Nucleus accumbens (tissue), 56 donors: ENCODE measurements at regions not wholly inside any gene's neighbourhood (a gene's known extent, or its start where the extent isn't known, plus 50 kb on each side); places are given as distances from the start of the nearest gene placed in this dataset.
"Not testable (repeated sequence)": the region's sequence is repeated elsewhere in the genome, so short reads cannot be mapped to it uniquely, and the experiment has no call there.

Source experiments
- DNase-seq, 56 donors: peaks; one replicate each; lab custom pipeline; 2025; lab: John Stamatoyannopoulos, UW

DNA sequence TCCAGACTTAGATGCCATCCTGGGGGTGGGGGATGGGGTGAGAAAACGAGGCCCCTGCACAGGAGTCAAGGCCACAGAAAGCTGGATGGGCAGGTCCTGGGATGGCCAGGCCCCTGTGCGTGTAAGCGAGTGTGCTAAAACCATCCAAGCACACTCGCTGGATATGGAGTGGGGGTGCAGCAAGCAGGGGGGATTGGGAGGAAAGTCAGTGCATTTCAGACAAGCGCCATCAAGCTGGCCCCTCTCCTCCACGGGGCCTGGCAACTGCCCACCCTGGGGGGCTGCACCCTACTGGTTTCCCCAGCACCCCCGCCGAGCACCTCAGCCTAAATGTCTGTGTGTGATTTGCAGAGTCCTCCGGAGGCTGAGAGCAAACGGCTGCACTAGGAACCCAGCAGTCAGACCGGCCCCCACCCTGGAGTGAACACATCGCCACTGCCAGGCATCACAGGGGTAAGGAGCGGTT is 106.6 kb upstream of the ZNF469 start:
- DNase-seq = not testable (repeated sequence)

DNA sequence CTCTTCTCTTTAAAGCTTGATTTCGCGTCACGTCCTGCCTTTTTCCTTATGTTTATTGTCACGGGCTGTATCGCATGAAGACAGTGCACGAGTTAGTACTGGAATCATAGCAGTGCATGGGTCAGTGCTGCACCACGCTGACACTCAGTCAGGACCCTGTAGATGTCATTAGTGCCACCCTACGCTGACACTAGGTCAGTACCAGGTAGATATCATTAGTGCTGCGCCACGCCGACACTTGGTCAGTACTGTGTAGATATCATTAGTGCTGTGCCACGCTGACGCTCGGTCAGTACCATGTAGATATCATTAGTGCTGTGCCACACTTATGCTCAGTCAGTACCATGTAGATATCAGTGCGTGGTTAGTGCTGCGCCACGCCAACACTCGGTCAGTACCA is 106.2 kb upstream of the ZNF469 start:
- DNase-seq = no peak

DNA sequence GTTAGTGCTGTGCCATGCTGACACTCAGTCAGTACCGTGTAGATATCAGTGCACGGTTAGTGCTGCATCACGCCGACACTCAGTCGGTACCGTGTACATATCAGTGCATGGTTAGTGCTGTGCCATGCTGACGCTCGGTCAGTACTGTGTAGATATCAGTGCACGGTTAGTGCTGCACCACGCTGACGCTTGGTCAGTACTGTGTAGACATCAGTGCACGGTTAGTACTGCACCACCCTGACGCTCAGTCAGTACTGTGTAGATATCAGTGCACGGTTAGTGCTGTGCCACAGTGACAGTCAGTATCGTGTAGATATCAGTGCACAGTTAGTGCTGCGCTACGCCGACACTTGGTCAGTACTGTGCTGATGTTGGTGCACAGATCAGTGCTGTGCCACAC is 102.8 kb upstream of the ZNF469 start:
- no peak for DNase-seq

DNA sequence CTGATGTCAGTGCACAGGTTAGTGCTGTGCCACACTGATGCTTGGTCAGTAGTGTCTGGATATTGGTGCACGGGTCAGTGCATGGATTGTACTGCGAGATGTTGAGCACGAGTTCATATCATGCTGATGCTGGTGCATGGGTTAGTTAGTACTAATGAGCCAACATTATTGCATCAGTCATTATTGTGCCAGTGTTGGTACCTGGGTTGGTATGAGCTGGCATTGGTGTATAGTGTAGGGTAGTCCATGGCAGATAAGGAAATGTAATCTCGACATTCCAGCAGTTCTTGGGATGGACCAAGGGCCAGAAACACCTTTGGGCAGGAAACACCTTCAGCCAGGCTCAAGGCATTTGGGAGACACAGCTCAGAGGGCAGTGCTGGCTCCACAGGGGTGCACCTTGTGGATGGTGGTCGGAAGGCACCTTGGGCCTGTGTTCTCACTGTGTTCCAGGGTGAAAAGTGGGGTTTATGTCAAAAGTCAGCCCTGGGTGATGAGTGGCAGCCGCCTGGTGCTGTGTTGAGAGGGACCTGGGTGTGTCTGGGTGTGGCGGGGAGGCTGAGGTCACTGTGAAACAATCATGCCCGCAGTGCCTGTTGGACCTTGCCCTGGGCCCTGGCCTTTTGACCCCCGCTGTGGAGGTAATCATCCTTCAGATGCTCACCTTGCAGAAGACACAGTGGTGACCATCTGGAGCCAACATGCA is 100.7 kb upstream of the ZNF469 start:
- no peak for DNase-seq

DNA sequence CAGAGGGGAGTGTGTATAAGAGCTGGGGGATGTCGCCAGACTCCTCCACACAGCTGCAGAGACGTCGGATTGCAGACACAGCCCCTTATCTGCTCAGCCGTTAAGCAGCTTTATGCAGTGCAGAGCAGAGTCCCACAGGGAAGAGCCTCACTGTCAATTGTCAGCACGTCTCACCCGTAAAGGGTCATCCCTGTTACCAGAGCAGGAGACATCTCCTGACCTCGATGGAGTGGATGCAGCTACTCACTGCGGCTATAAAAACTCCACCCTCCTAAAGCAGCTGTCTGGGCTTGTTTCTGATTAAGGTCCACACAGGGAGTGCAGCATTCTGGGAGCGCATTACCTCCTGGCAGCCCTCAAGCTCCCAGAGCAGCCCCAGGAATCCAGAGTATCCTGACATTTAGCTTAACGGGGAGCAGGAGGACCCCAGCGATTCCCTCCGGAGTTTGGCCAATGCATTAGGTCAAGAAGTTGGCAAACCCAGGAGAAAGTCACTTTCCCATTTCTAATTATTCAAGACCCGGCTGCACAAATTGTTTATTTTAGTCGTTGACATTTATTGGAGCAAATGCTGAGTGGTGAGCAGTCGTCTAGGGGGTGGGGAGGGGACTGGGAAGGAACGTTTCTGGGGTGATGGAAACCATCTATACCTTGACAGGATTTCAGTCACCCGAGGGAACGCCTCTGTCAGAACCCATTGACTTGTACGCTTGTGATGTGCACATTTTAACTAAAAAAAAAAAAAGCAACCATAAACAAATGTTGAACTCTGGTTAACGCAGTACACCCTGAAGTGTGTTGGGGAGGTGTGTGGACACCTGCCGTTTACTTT is 100.0 kb upstream of the ZNF469 start:
- DNase-seq = no peak

DNA sequence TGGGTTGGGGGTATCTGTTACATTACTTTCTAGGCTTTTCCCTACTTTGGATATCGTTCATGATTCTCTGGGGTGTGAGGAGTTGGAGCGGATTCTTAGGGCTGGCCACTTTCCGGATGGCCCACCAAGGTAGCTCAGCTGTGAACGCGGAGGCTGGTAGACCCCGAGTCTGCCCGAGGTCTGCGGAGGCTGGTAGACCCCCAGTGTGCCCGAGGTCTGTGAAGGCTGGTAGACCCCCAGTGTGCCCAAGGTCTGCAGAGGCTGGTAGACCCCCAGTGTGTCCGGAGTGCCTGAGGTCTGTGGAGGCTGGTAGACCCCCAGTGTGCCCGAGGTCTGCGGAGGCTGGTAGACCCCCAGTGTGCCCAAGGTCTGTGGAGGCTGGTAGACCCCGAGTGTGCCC is 99.2 kb upstream of the ZNF469 start:
- DNase-seq = no peak

DNA sequence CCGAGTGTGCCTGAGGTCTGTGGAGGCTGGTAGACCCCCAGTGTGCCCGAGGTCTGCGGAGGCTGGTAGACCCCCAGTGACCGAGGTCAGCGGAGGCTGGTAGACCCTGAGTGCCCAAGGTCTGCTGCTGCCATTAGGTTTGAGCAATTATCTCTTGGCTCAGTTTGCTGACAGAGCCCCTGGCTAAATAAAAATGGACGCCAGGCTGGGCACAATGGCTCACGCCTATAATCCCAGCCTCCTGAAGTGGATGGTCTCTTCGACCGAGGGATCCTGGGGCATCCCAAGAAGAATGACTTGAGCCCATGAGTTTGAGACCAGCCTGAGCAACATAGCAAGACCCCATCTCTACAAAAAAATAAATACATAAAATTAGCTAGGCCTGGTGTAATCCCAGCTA is 98.7 kb upstream of the ZNF469 start:
- DNase-seq = no peak

DNA sequence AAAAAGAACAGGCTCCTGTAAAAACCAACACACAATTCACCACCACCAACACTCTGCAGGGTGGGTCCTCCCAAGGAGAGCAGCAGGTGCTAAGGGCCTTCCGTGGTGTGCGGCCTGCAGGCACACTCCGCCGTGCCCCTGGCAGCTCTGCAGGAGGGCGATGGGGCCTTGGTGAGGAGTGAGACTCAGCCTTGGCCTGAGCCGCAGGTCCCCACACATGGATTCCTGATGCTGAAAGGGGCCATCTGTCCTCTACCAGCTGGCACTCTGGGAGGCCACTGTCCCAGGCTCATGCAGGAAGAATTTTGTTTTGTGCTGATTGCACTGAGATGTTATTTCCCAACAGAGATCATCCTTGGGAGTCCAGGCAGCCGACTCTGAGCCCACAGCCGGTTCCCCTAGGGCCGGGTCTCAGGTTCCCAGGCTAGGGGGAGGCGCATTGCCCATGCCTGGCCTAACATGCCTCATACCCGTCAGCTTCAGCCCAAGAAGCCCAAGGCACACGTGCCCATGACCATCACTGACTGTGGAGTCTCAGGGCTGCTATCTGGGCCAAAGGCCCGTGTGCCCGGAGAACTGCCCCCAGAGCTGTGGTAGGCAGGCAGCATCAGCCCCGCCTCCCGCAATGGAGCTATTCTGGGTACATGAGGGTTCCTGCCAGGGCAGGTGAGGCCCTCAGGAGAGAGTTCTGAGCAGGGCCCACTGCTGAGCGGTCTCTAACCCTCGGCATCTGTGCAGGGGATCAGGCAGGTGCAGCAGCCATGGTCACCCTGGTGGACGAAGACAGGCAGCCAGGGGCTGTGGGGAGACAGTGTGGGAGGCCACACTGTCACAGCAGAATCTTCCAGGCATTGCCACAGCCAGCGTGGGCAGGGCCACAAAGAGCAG is 97.9 kb upstream of the ZNF469 start:
- DNase-seq = no peak

DNA sequence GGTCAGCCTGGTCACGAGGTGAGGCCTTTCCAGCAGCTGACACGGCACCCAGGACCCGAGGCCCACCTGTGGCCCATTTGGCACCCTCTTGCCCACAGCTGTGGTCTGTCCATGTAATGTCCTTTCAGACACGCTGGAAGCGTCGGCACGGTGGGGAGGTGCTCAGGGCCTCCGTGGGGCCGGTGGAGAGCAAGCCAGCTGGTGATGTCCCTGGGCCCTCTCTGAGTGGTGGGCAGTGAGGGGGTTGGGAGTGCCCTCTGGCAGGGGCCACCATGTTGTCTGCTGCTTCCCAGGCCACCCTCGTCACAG is 97.3 kb upstream of the ZNF469 start:
- DNase-seq = no peak

DNA sequence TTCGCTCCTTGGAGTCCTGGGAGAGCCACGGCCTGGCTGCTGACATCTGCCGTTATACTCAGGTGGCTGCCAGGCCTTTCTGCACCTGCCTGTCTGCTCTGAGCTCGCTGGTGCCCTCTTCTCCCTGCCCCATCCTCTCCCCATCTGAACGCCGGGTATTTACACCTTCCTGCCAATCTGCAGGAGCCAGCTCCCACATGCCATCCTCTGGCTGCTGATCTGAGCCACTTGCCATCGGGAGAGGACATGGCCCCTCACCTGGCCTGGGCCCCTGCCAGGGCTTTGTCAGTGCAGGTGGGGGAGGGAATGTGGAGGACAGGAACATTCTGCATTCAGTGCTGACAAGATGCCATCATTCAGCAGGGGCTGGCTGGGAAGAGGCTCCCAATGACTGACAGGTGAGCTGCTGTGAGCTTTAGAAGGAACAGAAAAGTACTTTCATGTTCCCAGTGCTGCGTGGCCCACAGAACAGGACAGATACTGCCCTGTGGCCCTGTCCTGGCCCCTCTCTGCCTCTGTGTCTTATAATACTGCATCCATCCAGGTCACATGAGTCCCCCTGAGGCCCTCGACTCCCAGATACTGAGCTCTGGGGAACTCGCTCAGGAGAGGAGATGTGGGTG is 96.3 kb upstream of the ZNF469 start:
- no peak for DNase-seq

DNA sequence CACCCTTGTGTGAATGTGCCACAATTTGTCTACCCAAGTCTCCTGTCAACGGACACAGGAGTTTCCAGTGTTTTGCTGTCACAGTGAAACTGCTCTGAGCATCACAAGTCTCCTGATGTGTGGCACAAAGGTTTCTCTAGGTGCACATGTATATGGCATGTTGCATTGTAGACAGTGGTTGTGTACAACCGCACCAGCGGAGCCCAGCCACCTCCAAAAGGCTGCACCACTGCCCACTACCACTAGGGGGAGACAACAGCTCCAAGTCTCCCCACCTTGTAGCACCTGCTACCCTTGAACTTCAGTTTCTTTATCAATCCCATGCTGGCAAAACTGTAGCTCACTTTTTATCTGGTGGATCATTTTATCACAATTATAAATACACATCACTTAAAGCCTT is 95.5 kb upstream of the ZNF469 start:
- DNase-seq = no peak

DNA sequence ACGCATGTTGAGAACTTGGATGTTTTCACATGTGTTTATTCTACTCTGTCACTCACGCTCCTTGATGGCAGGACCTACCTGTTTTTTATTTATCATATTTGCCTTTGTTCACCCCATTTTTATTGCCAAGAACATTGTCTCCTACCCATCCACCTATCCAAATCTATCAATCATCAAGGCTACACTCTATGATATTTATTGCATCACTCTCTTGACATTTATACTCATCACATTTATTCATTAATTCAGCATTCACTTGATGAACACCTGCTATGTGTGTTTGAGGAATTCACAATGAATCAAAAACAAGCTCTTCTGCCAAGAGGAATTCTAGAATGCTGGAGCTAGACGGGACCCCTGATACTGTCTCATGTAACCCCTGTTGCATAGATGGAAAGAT is 94.5 kb upstream of the ZNF469 start:
- no peak for DNase-seq

DNA sequence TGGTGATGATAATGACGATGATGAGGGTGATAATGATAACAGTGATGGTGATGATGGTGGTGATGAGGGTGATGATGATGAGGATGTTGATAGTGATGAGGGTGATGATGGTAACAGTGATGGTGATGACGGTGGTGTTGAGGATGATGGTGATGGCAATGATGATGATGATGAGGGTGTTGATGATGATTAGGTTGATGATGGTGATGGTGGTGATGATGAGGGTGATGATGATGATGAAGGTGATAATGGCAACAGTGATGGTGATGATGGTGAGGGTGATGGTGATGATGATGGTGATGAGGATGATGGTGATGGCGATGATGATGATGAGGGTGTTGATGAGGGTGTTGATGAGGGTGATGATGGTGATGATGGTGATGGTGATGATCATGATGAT is 93.8 kb upstream of the ZNF469 start:
- no peak for DNase-seq

DNA sequence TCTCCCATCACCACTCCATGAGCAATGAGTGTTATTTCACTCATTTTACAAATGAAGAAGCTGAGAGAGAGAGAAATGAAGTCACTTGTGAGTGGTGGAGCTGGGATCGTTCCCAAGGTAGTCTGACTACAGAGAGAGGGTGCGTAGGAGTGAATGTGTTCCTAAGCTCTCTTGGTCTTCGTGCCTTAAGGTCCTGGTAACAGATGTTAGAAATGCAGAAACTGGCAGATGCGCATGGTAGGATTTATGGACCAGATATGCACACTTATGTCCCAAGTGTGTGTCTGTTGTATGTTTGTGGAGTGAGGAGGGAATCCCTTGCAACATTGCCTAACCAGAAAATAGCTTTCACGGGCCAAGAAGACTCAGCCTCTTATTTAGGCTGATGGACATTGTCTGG is 93.2 kb upstream of the ZNF469 start:
- DNase-seq = no peak

DNA sequence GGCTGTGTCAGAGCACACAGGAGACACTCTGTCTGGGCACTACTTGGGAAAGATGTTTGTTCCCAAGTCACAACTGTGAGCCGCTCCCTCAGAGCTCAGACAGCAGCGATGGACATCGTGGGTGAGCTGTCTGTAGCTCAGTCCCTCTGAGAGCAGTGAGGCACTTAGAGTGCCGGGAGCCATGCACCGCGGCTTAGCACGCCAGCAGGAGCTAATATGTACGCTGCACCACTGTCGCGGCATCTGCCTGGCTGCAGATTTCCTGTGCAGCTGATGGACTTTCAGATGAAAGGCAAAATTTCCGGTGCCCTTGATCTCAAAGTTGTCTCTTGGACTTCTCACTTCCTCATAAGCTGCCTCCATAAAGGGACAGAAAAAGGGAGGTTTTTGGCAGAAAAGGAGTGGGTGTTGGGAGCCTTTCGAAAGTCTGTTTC is 92.8 kb upstream of the ZNF469 start:
- DNase-seq = no peak

DNA sequence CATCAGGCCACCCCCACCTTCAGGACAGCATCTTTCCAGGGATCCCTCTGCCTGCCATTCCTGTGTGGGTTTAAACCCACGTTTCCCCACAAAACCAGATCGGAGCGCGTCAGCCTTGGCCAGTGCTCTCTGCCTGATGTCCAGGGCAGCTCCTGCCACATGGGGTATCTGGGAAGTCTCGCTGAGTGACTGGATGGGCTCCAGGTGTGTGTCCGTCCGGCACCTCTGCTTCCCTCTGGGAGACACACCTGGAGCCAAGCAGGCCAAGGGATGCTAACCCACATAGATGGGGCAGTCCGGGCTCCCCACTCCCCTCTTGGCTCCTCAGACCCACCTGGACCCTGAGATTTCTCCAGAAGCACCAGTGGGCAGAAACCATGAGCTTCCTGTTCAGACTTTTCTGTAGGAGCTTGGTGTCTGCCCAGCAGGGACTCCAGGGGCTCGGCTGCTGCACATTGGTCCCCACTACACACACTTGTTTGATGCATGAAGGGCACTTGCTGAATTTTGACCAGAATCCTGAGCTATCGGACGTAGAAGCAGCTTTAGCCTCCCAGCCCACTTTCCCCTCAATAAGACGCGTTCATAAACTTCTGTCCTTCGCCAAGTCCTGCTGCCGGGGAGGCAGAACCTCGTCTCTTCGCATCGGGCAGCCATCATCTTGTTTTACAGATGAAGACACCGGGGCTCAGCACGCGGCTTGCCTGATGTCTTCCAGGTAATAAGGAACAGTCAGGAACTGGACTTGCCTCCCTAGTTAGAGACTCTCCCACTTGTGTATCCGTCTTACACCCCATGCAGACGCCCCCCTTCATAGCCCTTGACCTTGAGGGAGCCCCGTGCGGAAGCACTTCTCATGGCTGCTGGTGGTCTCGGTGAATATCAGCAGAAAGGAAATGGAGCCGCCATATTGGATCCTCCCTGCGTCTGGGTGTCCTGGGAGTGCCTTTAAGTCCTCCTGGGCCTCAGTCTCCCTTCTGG is 91.6 kb upstream of the ZNF469 start:
- DNase-seq = no peak

DNA sequence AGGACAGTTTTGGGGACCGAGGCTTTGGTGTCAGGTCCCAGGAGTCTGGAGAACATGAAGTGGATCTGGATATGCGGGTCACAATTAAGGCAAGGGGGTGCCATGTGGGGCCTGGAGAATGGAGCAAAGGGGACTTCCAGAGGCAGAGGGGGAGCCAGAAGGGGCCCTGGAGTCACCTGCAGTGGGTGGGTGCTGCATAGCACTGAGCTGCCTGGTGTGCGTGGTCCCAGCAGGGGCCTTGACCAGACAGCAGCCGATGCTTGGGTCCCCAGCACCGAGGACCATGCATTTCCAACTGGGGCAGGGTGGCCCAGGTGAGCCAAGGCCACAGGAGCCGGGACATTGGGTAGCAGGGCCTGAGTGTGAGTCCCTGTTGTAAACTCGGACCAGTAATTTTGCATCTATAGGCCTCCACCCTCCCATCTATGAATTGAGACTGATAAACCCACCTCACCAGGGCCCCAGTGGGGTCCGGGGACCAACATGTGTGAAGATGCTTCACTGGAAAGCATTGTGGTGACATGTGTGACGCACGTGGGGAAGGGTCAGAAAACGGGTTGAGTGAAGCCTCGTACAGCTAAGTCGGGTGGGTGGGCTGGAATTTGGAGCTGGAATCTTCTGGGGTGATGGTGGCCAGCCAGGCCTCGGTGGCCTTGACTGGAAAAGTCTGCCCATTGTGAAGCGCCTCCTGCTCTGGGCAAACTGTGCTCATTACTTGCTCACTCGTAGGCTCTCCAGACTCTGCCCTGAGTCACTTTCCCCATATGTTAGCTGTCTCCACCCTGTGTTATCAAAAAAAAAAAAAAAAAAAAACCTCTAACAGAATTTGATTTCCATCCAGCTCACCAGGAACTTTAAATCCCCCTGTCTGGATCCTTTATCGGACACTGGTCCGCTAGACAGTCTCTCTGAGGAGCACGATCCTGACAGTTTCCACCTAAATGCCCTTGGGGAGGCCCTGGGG is 90.5 kb upstream of the ZNF469 start:
- no peak for DNase-seq

DNA sequence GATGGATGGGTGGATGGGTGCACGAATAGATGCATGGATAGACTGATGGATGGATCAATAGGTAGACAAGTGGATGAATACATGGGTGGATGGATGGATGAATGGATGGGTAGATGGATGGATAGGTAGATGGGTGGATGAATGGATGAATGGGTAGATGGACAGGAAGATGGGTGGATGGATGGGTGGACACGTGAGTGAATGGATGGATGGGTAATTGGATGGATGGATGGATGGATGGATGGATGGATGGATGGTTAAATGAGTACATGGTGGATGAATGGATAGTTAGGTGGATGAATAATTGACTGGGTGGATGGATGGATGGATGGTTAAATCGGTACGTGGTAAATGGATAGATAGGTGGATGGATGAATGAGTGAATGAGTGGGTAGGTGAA is 89.7 kb upstream of the ZNF469 start:
- no peak for DNase-seq
